Astrocyte of the spinal cord (primary cell): ENCODE measurements at regions not wholly inside any gene's neighbourhood (a gene's known extent, or its start where the extent isn't known, plus 50 kb on each side); places are given as distances from the start of the nearest gene placed in this dataset.

ENCODE experiments used
- DNase-seq: peaks from one replicate; pipeline ENCODE4 v3.0.0; 2011; ENCODE audit warnings: low read depth, low spot score
- H3K4me3 ChIP-seq: 2 replicates; pipeline ENCODE4 v1.5.1; 2011; ENCODE audit warnings: low read depth, mild to moderate bottlenecking, low read length, moderate library complexity
- CTCF ChIP-seq: IDR thresholded peaks from 2 replicates; pipeline ENCODE4 v1.5.1; 2012; ENCODE audit warnings: low read depth, mild to moderate bottlenecking, low read length, inconsistent platforms
- in situ Hi-C: cut with HindIII; loops from 2 replicates; pipeline ENCODE4 v1.10.0; 2017; ENCODE audit warnings: low sequenced_read_pairs

- in situ Hi-C loops = no loop called here
- DNase-seq = no peak
- no peak overlapping the region for H3K4me3 ChIP-seq
- no peak for TF ChIP-seq CTCF
These were observed 112.8 kb downstream of the DUSP6 start for GRCh38 chr12:89239534-89239933.

GRCh38 chr12:89238593-89238992 lies 113.7 kb downstream of the DUSP6 start:
- no peak for DNase-seq

GRCh38 chr12:89237763-89238162 lies 114.5 kb downstream of the DUSP6 start:
- TF ChIP-seq CTCF = no peak
- H3K4me3 ChIP-seq = no peak overlapping the region
- DNase-seq = no peak
- in situ Hi-C loops = no loop called here

More at GRCh38 chr12:89238593-89238992, 113.7 kb downstream of the DUSP6 start:
- no peak for TF ChIP-seq CTCF
- in situ Hi-C loops = no loop called here
- no peak overlapping the region for H3K4me3 ChIP-seq

DNA sequence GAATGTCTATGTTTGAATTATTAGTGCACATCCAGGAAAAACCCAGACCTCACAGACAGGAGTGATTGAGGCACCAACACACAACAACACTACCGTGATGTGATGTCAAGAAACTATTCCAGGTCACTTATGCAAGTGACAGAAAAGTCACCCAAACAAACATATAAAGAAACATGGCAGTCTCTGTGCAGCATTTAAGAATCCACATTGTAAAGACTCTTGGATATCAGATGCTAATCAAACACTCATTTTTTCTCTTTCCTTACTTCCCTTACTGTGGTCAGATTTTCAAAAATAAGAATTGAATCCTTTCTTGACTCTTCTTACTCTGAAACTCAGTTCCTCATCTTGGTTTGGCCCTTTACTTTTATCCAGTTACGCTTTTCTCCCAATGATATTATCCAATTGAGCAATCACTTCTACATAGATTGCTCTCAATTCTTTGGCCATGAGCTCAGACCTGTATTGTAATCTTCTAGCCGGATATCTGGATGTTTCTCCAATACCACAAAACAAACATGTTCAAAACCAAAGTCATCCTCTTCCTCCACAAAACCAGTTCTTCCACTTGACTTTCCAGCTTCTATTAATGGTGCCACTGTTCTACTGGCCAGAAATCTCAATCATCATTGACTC lies 115.4 kb downstream of the DUSP6 start:
- in situ Hi-C loops = no loop called here
- H3K4me3 ChIP-seq = no peak overlapping the region
- DNase-seq = peak; percentile 52
- no peak for TF ChIP-seq CTCF

DNA sequence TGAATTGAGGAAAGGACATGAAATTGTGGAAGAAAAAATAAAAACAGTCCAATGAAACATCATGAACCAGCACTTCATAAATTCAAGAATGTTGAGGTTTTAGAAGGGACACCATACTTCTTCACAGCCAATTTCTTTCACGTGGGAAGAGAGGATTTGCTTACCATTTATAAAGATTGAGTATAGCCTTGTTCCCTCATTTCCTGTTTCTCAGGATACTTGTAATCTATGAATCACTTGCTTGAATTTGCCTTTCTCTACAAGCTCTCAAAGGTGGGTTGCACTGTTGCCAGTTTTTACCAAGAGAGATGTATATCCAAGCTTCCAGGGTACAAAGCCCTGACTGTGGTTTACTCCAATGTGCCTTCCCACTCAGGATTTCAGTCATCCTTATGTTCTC lies 116.1 kb downstream of the DUSP6 start:
- H3K4me3 ChIP-seq = no peak overlapping the region
- in situ Hi-C loops = no loop called here
- DNase-seq = peak; percentile 62
- TF ChIP-seq CTCF = no peak

DNA sequence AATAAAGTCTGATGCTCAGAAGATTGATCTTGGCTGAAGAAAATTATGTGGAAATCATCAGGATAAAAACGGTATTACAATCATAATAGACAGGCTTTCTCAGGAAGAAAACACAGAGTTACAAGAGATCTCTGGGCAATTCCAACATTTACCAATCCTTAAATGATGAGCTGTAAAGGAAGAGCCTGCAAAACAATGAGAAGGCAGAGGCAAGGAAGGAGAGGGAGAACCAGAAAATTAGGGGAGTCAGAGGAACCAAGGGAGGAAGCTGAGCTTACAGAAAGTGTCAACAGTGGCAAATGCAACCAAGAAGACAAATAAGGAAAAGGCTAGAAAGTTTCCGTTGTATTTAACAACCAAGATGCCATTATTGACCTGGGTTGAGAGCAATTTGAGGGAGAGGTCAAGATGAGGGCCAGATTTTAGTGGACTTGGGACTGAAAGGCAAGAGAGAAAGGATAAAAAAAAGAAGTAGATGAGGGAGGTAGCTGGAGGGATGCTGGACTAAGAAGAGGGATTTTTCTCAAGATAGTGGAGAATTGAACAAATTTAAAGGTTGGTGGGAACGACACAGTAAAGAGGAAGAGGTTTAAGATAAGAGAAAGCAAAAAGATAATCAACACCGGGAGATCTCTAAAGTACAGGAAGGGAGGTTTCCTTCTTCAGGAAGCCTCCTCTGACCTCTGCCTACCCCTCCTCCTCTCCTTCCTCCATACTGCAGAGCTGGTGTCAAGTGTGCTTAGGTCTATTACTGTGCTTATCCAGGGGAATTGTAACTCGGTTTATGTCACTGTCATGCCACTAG lies 116.9 kb downstream of the DUSP6 start:
- in situ Hi-C loops = no loop called here
- no peak overlapping the region for H3K4me3 ChIP-seq
- DNase-seq = no peak
- no peak for TF ChIP-seq CTCF
